ENCODE measurements at regions not wholly inside any gene's neighbourhood (a gene's known extent, or its start where the extent isn't known, plus 50 kb on each side); places are given as distances from the start of the nearest gene placed in this dataset.

GRCh38 chr1:43052322-43052721, 93.7 kb upstream of the SLC2A1 start:
- no peak for TF ChIP-seq CTCF (IDR thresholded peaks at IDR 0.05)
- no peak for TF ChIP-seq POLR2A (IDR thresholded peaks at IDR 0.05)
- TF ChIP-seq POLR2AphosphoS5 (IDR thresholded peaks at IDR 0.05): no peak
